GM19455 (cell line): ENCODE measurements at regions not wholly inside any gene's neighbourhood (a gene's known extent, or its start where the extent isn't known, plus 50 kb on each side); places are given as distances from the start of the nearest gene placed in this dataset.
"Not testable (repeated sequence)": the region's sequence is repeated elsewhere in the genome, so short reads cannot be mapped to it uniquely, and the experiment has no call there.

Experiments used
- ATAC-seq: cut with Tn5 transposase; IDR thresholded peaks from one replicate; pipeline ENCODE4 v1.9.1; 2021; ENCODE audit not compliant: unreplicated experiment

- no peak for ATAC-seq
Measured at GRCh38 chr4:123025398-123025797, 103.0 kb upstream of the NUDT6 start.

- ATAC-seq = not testable (repeated sequence)
Measured at GRCh38 chr4:123026015-123026414, 103.6 kb upstream of the NUDT6 start.

- no peak for ATAC-seq
Measured at GRCh38 chr4:123031664-123032063, 109.3 kb upstream of the NUDT6 start.

- no peak for ATAC-seq
Measured at GRCh38 chr4:123034023-123034422, 111.6 kb upstream of the NUDT6 start.

- ATAC-seq = no peak
Measured at GRCh38 chr4:123035239-123035638, 112.8 kb upstream of the NUDT6 start.

GRCh38 chr4:123037804-123038203 lies 115.4 kb upstream of the NUDT6 start:
- no peak for ATAC-seq

- no peak for ATAC-seq
Measured at GRCh38 chr4:123042095-123042494, 119.7 kb upstream of the NUDT6 start.

- no peak for ATAC-seq
Measured at GRCh38 chr4:123043013-123043412, 120.6 kb upstream of the NUDT6 start.

GRCh38 chr4:123043793-123044425 lies 121.5 kb upstream of the NUDT6 start:
- no peak for ATAC-seq

- ATAC-seq = no peak
Measured at GRCh38 chr4:123046096-123046495, 123.7 kb upstream of the NUDT6 start.

GRCh38 chr4:123050018-123050417 lies 127.6 kb upstream of the NUDT6 start:
- no peak for ATAC-seq

- ATAC-seq = no peak
Measured at GRCh38 chr4:123052007-123052406, 129.6 kb upstream of the NUDT6 start.

- ATAC-seq = no peak
Measured at GRCh38 chr4:123055943-123056342, 133.5 kb upstream of the NUDT6 start.

GRCh38 chr4:123060039-123060770 lies 137.8 kb upstream of the NUDT6 start:
- no peak for ATAC-seq

GRCh38 chr4:123064390-123064789 lies 142.0 kb upstream of the NUDT6 start:
- ATAC-seq = no peak

GRCh38 chr4:123068081-123068480 lies 145.7 kb upstream of the NUDT6 start:
- no peak for ATAC-seq

- ATAC-seq = no peak
Measured at GRCh38 chr4:123072060-123072459, 149.7 kb upstream of the NUDT6 start.

GRCh38 chr4:123073650-123074049 lies 151.3 kb upstream of the NUDT6 start:
- ATAC-seq = no peak

- ATAC-seq = no peak
Measured at GRCh38 chr4:123077330-123077729, 154.9 kb upstream of the NUDT6 start.

GRCh38 chr4:123081971-123082370 lies 159.6 kb upstream of the NUDT6 start:
- no peak for ATAC-seq

GRCh38 chr4:123083646-123084045 lies 161.2 kb upstream of the NUDT6 start:
- ATAC-seq = no peak

- ATAC-seq = no peak
Measured at GRCh38 chr4:123088501-123088900, 166.1 kb upstream of the NUDT6 start.

GRCh38 chr4:123090886-123091285 lies 168.5 kb upstream of the NUDT6 start:
- no peak for ATAC-seq
